PFSK-1 (cell line): ENCODE measurements at regions not wholly inside any gene's neighbourhood (a gene's known extent, or its start where the extent isn't known, plus 50 kb on each side); places are given as distances from the start of the nearest gene placed in this dataset.

Experiments used
- FOXP2 ChIP-seq: optimal IDR thresholded peaks from 2 replicates; pipeline ENCODE3; 2011; ENCODE audit warnings: borderline replicate concordance, control low read depth, inconsistent platforms; ENCODE audit not compliant: insufficient read depth; ENCODE audit errors: extremely low read length, extremely low read depth
- TAF1 ChIP-seq: IDR thresholded peaks from 2 replicates; pipeline ENCODE4 v1.6.1; 2012; ENCODE audit warnings: low read length, control low read depth, borderline replicate concordance; ENCODE audit not compliant: insufficient read depth

DNA sequence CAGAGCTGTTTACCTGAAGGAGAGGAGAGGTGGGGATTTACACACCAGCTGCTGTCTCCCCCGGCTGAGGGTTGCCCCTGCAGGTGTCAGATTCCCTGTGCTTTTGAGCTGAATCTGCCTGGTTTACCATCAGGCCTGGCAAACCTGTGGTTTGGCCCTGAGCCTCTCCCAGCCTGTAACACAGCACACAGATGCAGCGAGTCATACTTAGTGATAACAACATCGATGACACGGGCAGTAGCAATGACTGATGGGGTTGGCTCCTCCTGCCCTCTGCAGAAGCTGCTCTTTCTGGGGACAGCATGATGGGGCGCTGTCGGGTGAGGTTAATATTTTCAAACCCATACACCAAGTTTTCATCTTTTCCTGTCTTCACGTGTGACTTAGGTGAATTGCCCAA, 380.0 kb upstream of the B3GAT1 start:
- TF ChIP-seq FOXP2 = no peak
- no peak for TF ChIP-seq TAF1
